Activated CD8-positive, alpha-beta memory T cell treated with anti-CD3 and anti-CD28 coated beads, Interleukin-2, amount 10 ng/mL, durations not matched to agents 7 days and 5 days (primary cell): ENCODE measurements at regions not wholly inside any gene's neighbourhood (a gene's known extent, or its start where the extent isn't known, plus 50 kb on each side); places are given as distances from the start of the nearest gene placed in this dataset. TPM values are rescaled to one million over a fixed set of nuclear protein-coding genes. Genes with fewer than 3 reads are reported as not detected.

ENCODE experiments used
- ATAC-seq: fragments of 150-1000 bp; cut with Tn5 transposase; one replicate; pipeline ENCODE4 v1.10.0; 2021; ENCODE audit warnings: moderate library complexity
- CTCF ChIA-PET: fragments of 350-600 bp; sonication (Branson Sonifier 250); formaldehyde crosslinking; loops from one replicate; lab custom pipeline; 2021; ENCODE audit warnings: antibody characterized with exemption; lab: Charles Lee
- DNase-seq: peaks from one replicate; pipeline ENCODE4 v3.0.0-alpha.2; 2020
- H3K27ac Mint-ChIP-seq: one replicate; pipeline ENCODE4 v1.8.0; 2021; ENCODE audit warnings: mild to moderate bottlenecking, mixed read lengths
- H3K27me3 Mint-ChIP-seq: one replicate; pipeline ENCODE4 v1.8.0; 2021; ENCODE audit warnings: mixed read lengths
- H3K36me3 Mint-ChIP-seq: one replicate; pipeline ENCODE4 v1.8.0; 2021; ENCODE audit warnings: mild to moderate bottlenecking, mixed read lengths
- H3K4me1 Mint-ChIP-seq: one replicate; pipeline ENCODE4 v1.8.0; 2021; ENCODE audit warnings: mixed read lengths
- H3K4me3 Mint-ChIP-seq: one replicate; pipeline ENCODE4 v1.8.0; 2021; ENCODE audit warnings: mild to moderate bottlenecking, moderate library complexity, mixed read lengths
- H3K9me3 Mint-ChIP-seq: one replicate; pipeline ENCODE4 v1.8.0; 2022; ENCODE audit warnings: low read depth, mixed read lengths
- microRNA-seq: library from miRNA; unstranded; fragments of <30 nt; microRNA quantifications from one replicate; pipeline ENCODE4 v1.2.0, GENCODE V29; 2022

DNA sequence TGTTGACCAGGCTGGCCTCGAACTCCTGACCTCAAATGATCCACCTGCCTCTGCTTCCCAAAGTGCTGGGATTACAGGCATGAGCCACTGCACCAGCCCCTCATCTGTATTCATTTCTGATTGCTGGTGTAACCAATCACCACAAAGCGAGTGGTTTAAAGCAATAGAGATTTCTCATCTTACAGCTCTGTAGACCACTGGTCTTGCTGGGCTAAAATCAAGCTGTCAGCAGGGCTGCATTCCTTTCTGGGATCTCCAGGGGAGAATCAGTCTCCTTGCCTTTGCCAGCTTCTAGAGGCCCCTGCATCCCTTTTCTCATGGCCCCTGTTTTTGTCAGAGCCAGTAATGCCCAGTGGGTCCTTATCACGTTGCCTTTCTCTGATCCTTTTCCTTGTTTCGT lies 49.9 kb upstream of the PMEPA1 start:
- ATAC-seq: no peak
- Mint-ChIP-seq H3K4me3 (no peak overlapping the region), H3K27me3 (peaks cover 17% of the 10 kb centered on the region), H3K9me3 (no peaks in the 10 kb centered on the region), H3K27ac (no peak overlapping the region), H3K36me3 (no peaks in the 10 kb centered on the region), H3K4me1 (no peaks in the 10 kb centered on the region)
- CTCF ChIA-PET: no interaction called here
- DNase-seq: no peak

Small RNA genes in the stretch of these regions (microRNA-seq; reads per million reads assigned to microRNA genes)
- gene MIR4532: not detected
